Testis (tissue), 2 donors: ENCODE measurements at regions not wholly inside any gene's neighbourhood (a gene's known extent, or its start where the extent isn't known, plus 50 kb on each side); places are given as distances from the start of the nearest gene placed in this dataset.

Experiments used
- CTCF ChIP-seq, 3 experiments: fragments of 450-650 bp in 2 of 3; fragments of 200-600 bp in 1 of 3; sonication (generic) in 1 of 3; IDR thresholded peaks; one replicate each; pipeline ENCODE4 v1.5.1; 2016 to 2019; ENCODE audit warnings: antibody characterized with exemption in 3 of 3, mild to moderate bottlenecking in 2 of 3, moderate library complexity in 1 of 3
- POLR2A ChIP-seq: fragments of 450-650 bp; IDR thresholded peaks from one replicate; pipeline ENCODE4 v1.6.1; 2017; ENCODE audit warnings: antibody characterized with exemption, mild to moderate bottlenecking, moderate library complexity

GRCh38 chrX:146144039-146144438, 326.4 kb downstream of the SLITRK2 start:
- TF ChIP-seq CTCF (IDR thresholded peaks at IDR 0.05) (no peak), POLR2A (no peak)
